ENCODE measurements at regions not wholly inside any gene's neighbourhood (a gene's known extent, or its start where the extent isn't known, plus 50 kb on each side); places are given as distances from the start of the nearest gene placed in this dataset.

- DNase-seq (ENCODE audit: low read depth in 1 of 2, low spot score in 2 of 2) = no peak
- Histone ChIP-seq H3K27me3 (replicated peaks) (peaks cover 5% of the 10 kb centered on the region), H3K27ac (no peak overlapping the region), H3K36me3 (no peaks in the 10 kb centered on the region), H3K4me3 (no peak overlapping the region), H3K9me3 (replicated peaks) (no peaks in the 10 kb centered on the region), H3K4me1 (replicated peaks) (no peaks in the 10 kb centered on the region)
Observed at GRCh38 chr21:25425156-25425555, 182.1 kb downstream of the MRPL39 start.

- no peaks in the 10 kb centered on the region for H3K9me3 ChIP-seq (replicated peaks)
- no peaks in the 10 kb centered on the region for H3K36me3 ChIP-seq
- H3K4me3 ChIP-seq = no peak overlapping the region
- DNase-seq (ENCODE audit: low read depth in 1 of 2, low spot score in 2 of 2) = no peak
- H3K4me1 ChIP-seq (replicated peaks) = no peaks in the 10 kb centered on the region
- no peak overlapping the region for H3K27ac ChIP-seq
- peaks cover 5% of the 10 kb centered on the region for H3K27me3 ChIP-seq (replicated peaks)
Observed at GRCh38 chr21:25424634-25425033, 182.6 kb downstream of the MRPL39 start.

- H3K9me3 ChIP-seq (replicated peaks) = no peaks in the 10 kb centered on the region
- H3K27ac ChIP-seq = no peak overlapping the region
- peaks cover 5% of the 10 kb centered on the region for H3K27me3 ChIP-seq (replicated peaks)
- H3K36me3 ChIP-seq = no peaks in the 10 kb centered on the region
- no peak overlapping the region for H3K4me3 ChIP-seq
- no peak for DNase-seq (ENCODE audit: low read depth in 1 of 2, low spot score in 2 of 2)
- H3K4me1 ChIP-seq (replicated peaks) = no peaks in the 10 kb centered on the region
Observed at GRCh38 chr21:25424048-25424447, 183.2 kb downstream of the MRPL39 start.

GRCh38 chr21:25422610-25423608 is 184.4 kb downstream of the MRPL39 start:
- no peaks in the 10 kb centered on the region for H3K4me1 ChIP-seq (replicated peaks)
- H3K27ac ChIP-seq = no peak overlapping the region
- H3K27me3 ChIP-seq (replicated peaks) = peaks cover 5% of the 10 kb centered on the region
- no peak overlapping the region for H3K4me3 ChIP-seq
- H3K9me3 ChIP-seq (replicated peaks) = no peaks in the 10 kb centered on the region
- H3K36me3 ChIP-seq = no peaks in the 10 kb centered on the region
- DNase-seq (ENCODE audit: low read depth in 1 of 2, low spot score in 2 of 2) = no peak

- Histone ChIP-seq H3K9me3 (replicated peaks) (no peaks in the 10 kb centered on the region), H3K27me3 (replicated peaks) (peaks cover 5% of the 10 kb centered on the region)
- no peak for DNase-seq (ENCODE audit: low read depth in 1 of 2, low spot score in 2 of 2)
Observed at GRCh38 chr21:25421321-25422028, 185.8 kb downstream of the MRPL39 start.

GRCh38 chr21:25420831-25421230 is 186.4 kb downstream of the MRPL39 start:
- H3K27ac ChIP-seq = no peak overlapping the region
- H3K9me3 ChIP-seq (replicated peaks) = no peaks in the 10 kb centered on the region
- no peak overlapping the region for H3K4me3 ChIP-seq
- H3K27me3 ChIP-seq (replicated peaks) = peaks cover 5% of the 10 kb centered on the region
- no peaks in the 10 kb centered on the region for H3K4me1 ChIP-seq (replicated peaks)
- no peak for DNase-seq (ENCODE audit: low read depth in 1 of 2, low spot score in 2 of 2)
- no peaks in the 10 kb centered on the region for H3K36me3 ChIP-seq

More at GRCh38 chr21:25421321-25422028, 185.8 kb downstream of the MRPL39 start:
- Histone ChIP-seq H3K36me3 (no peaks in the 10 kb centered on the region), H3K4me1 (replicated peaks) (no peaks in the 10 kb centered on the region), H3K4me3 (no peak overlapping the region), H3K27ac (no peak overlapping the region)

GRCh38 chr21:25416669-25417068 is 190.6 kb downstream of the MRPL39 start:
- Histone ChIP-seq H3K4me1 (replicated peaks) (no peaks in the 10 kb centered on the region), H3K9me3 (replicated peaks) (no peaks in the 10 kb centered on the region), H3K36me3 (no peaks in the 10 kb centered on the region), H3K4me3 (no peak overlapping the region), H3K27me3 (replicated peaks) (no peaks in the 10 kb centered on the region), H3K27ac (no peak overlapping the region)
- no peak for DNase-seq (ENCODE audit: low read depth in 1 of 2, low spot score in 2 of 2)

GRCh38 chr21:25412100-25412499 is 195.2 kb downstream of the MRPL39 start:
- 0 out of 2 replicates have a peak, but pooled peaks cover 3% of the 10 kb centered on the region for H3K27me3 ChIP-seq (replicated peaks)
- no peak overlapping the region for H3K4me3 ChIP-seq
- H3K27ac ChIP-seq = no peak overlapping the region
- DNase-seq (ENCODE audit: low read depth in 1 of 2, low spot score in 2 of 2) = no peak
- no peaks in the 10 kb centered on the region for H3K4me1 ChIP-seq (replicated peaks)
- no peaks in the 10 kb centered on the region for H3K36me3 ChIP-seq
- no peaks in the 10 kb centered on the region for H3K9me3 ChIP-seq (replicated peaks)

GRCh38 chr21:25409978-25410377 is 197.3 kb downstream of the MRPL39 start:
- Histone ChIP-seq H3K4me3 (no peak overlapping the region), H3K27ac (no peak overlapping the region), H3K4me1 (replicated peaks) (no peaks in the 10 kb centered on the region), H3K27me3 (replicated peaks) (0 out of 2 replicates have a peak, but pooled peaks cover 3% of the 10 kb centered on the region), H3K9me3 (replicated peaks) (no peaks in the 10 kb centered on the region), H3K36me3 (no peaks in the 10 kb centered on the region)
- no peak for DNase-seq (ENCODE audit: low read depth in 1 of 2, low spot score in 2 of 2)

GRCh38 chr21:25408666-25409065 is 198.6 kb downstream of the MRPL39 start:
- Histone ChIP-seq H3K36me3 (no peaks in the 10 kb centered on the region), H3K9me3 (replicated peaks) (no peaks in the 10 kb centered on the region), H3K27me3 (replicated peaks) (0 out of 2 replicates have a peak, but pooled peaks cover 3% of the 10 kb centered on the region), H3K27ac (no peak overlapping the region), H3K4me3 (no peak overlapping the region), H3K4me1 (replicated peaks) (no peaks in the 10 kb centered on the region)
- no peak for DNase-seq (ENCODE audit: low read depth in 1 of 2, low spot score in 2 of 2)

- Histone ChIP-seq H3K4me1 (replicated peaks) (no peaks in the 10 kb centered on the region), H3K27me3 (replicated peaks) (0 out of 2 replicates have a peak, but pooled peaks cover 3% of the 10 kb centered on the region), H3K9me3 (replicated peaks) (no peaks in the 10 kb centered on the region), H3K27ac (no peak overlapping the region), H3K36me3 (no peaks in the 10 kb centered on the region), H3K4me3 (no peak overlapping the region)
- no peak for DNase-seq (ENCODE audit: low read depth in 1 of 2, low spot score in 2 of 2)
Observed at GRCh38 chr21:25406887-25407579, 200.2 kb downstream of the MRPL39 start.

- no peak for DNase-seq (ENCODE audit: low read depth in 1 of 2, low spot score in 2 of 2)
- H3K27ac ChIP-seq = no peak overlapping the region
- H3K9me3 ChIP-seq (replicated peaks) = no peaks in the 10 kb centered on the region
- no peaks in the 10 kb centered on the region for H3K4me1 ChIP-seq (replicated peaks)
- 0 out of 2 replicates have a peak, but pooled peaks cover 3% of the 10 kb centered on the region for H3K27me3 ChIP-seq (replicated peaks)
- no peaks in the 10 kb centered on the region for H3K36me3 ChIP-seq
- H3K4me3 ChIP-seq = no peak overlapping the region
Observed at GRCh38 chr21:25405984-25406383, 201.3 kb downstream of the MRPL39 start.

GRCh38 chr21:25402134-25402961 is 204.9 kb downstream of the MRPL39 start:
- H3K9me3 ChIP-seq (replicated peaks) = no peaks in the 10 kb centered on the region
- H3K27ac ChIP-seq = no peak overlapping the region

More at GRCh38 chr21:25402134-25402961, 204.9 kb downstream of the MRPL39 start:
- H3K27me3 ChIP-seq (replicated peaks) = no peaks in the 10 kb centered on the region
- no peaks in the 10 kb centered on the region for H3K36me3 ChIP-seq
- H3K4me1 ChIP-seq (replicated peaks) = no peaks in the 10 kb centered on the region
- DNase-seq (ENCODE audit: low read depth in 1 of 2, low spot score in 2 of 2) = no peak
- no peak overlapping the region for H3K4me3 ChIP-seq

All from SJSA1 (cell line).